ENCODE measurements at regions not wholly inside any gene's neighbourhood (a gene's known extent, or its start where the extent isn't known, plus 50 kb on each side); places are given as distances from the start of the nearest gene placed in this dataset.

GRCh38 chr10:58951087-58951486 is 225.4 kb upstream of the PHYHIPL start:
- TF ChIP-seq CUX1 (IDR thresholded peaks at IDR 0.05; ENCODE audit: insufficient replicate concordance, low read depth, low read length) (no peak), NR2C2 (IDR thresholded peaks at IDR 0.05; ENCODE audit: borderline replicate concordance, control insufficient read depth, insufficient read length, low read depth) (no peak), HCFC1 (IDR thresholded peaks at IDR 0.05; ENCODE audit: low read length) (no peak), CREM (IDR thresholded peaks at IDR 0.05; ENCODE audit: low read depth) (no peak), POLR2A (IDR thresholded peaks at IDR 0.05; ENCODE audit: low read depth, low read length) (no peak), YY1 (IDR thresholded peaks at IDR 0.05; ENCODE audit: low read depth, low read length) (no peak), SMC3 (IDR thresholded peaks at IDR 0.05; ENCODE audit: borderline replicate concordance, low read length) (no peak), TBL1XR1 (IDR thresholded peaks at IDR 0.05; ENCODE audit: low read depth, low read length) (no peak), EZH2 (IDR thresholded peaks at IDR 0.05; ENCODE audit: borderline replicate concordance, control insufficient read depth, low read depth, low read length) (no peak), ZBTB11 (CRISPR knock-in tag; IDR thresholded peaks at IDR 0.05) (no peak)
- TF ChIP-seq, protein P1, sequence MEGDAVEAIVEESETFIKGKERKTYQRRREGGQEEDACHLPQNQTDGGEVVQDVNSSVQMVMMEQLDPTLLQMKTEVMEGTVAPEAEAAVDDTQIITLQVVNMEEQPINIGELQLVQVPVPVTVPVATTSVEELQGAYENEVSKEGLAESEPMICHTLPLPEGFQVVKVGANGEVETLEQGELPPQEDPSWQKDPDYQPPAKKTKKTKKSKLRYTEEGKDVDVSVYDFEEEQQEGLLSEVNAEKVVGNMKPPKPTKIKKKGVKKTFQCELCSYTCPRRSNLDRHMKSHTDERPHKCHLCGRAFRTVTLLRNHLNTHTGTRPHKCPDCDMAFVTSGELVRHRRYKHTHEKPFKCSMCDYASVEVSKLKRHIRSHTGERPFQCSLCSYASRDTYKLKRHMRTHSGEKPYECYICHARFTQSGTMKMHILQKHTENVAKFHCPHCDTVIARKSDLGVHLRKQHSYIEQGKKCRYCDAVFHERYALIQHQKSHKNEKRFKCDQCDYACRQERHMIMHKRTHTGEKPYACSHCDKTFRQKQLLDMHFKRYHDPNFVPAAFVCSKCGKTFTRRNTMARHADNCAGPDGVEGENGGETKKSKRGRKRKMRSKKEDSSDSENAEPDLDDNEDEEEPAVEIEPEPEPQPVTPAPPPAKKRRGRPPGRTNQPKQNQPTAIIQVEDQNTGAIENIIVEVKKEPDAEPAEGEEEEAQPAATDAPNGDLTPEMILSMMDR (IDR thresholded peaks at IDR 0.05 in 2 of 3, conservative IDR thresholded peaks at IDR 0.05 in 1 of 3; ENCODE audit: control insufficient read depth in 2 of 3, extremely low read depth in 1 of 3, insufficient read depth in 1 of 3, low read depth in 3 of 3, low read length in 3 of 3): no peak
- TF ChIP-seq, protein P2, sequence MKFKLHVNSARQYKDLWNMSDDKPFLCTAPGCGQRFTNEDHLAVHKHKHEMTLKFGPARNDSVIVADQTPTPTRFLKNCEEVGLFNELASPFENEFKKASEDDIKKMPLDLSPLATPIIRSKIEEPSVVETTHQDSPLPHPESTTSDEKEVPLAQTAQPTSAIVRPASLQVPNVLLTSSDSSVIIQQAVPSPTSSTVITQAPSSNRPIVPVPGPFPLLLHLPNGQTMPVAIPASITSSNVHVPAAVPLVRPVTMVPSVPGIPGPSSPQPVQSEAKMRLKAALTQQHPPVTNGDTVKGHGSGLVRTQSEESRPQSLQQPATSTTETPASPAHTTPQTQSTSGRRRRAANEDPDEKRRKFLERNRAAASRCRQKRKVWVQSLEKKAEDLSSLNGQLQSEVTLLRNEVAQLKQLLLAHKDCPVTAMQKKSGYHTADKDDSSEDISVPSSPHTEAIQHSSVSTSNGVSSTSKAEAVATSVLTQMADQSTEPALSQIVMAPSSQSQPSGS (IDR thresholded peaks at IDR 0.05; ENCODE audit: low read length): no peak
- TF ChIP-seq, protein P3, sequence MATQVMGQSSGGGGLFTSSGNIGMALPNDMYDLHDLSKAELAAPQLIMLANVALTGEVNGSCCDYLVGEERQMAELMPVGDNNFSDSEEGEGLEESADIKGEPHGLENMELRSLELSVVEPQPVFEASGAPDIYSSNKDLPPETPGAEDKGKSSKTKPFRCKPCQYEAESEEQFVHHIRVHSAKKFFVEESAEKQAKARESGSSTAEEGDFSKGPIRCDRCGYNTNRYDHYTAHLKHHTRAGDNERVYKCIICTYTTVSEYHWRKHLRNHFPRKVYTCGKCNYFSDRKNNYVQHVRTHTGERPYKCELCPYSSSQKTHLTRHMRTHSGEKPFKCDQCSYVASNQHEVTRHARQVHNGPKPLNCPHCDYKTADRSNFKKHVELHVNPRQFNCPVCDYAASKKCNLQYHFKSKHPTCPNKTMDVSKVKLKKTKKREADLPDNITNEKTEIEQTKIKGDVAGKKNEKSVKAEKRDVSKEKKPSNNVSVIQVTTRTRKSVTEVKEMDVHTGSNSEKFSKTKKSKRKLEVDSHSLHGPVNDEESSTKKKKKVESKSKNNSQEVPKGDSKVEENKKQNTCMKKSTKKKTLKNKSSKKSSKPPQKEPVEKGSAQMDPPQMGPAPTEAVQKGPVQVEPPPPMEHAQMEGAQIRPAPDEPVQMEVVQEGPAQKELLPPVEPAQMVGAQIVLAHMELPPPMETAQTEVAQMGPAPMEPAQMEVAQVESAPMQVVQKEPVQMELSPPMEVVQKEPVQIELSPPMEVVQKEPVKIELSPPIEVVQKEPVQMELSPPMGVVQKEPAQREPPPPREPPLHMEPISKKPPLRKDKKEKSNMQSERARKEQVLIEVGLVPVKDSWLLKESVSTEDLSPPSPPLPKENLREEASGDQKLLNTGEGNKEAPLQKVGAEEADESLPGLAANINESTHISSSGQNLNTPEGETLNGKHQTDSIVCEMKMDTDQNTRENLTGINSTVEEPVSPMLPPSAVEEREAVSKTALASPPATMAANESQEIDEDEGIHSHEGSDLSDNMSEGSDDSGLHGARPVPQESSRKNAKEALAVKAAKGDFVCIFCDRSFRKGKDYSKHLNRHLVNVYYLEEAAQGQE (IDR thresholded peaks at IDR 0.05; ENCODE audit: low read depth, low read length): no peak

Measured in GM12878 (cell line).